ENCODE measurements at regions not wholly inside any gene's neighbourhood (a gene's known extent, or its start where the extent isn't known, plus 50 kb on each side); places are given as distances from the start of the nearest gene placed in this dataset.
A peak's percentile ranks its signal among the peaks of the same experiment; 100 is the strongest.

DNA sequence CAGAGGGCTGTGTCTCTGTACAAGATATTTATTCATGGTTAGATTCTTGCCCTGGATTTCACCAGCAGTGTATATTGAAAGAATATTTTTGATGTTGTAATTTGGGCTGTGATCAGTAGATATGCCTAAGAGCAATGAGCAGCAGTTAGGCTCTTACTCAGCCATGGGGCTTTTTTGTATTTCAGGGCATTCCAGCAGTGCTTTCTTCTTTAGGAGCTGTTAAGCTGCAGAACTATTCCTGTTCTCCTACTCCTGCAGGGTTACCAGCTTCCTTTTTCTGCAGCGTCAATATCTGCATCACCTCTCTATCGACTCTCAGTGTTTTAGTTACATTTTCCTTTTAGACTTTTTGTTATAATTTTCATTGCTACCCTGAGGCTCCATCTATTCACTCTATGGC, 206.2 kb downstream of the SLCO4C1 start:
- no peaks in the 10 kb centered on the region for H3K4me1 ChIP-seq (ENCODE audit: control insufficient read depth in 2 of 3, insufficient read depth in 2 of 3, low read depth in 1 of 3, low read length in 3 of 3)

DNA sequence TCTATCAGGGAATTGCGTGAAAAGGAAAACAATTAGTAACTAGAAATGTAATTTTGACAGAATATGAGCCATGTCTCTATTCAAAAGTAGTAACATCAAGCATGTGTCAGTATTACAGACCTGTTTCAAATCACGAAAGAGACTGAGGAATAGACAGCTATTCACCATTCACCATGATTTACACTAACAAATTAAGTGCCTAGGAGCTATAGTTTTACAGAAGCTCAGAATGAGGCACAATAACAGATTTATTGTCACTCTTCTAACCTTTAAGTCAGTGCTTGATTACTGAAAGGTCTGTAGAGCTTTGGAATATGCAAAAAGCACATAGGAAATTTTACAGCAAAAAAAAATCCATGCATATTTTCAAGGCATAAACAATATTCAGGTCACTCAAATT, 208.2 kb downstream of the SLCO4C1 start:
- H3K36me3 ChIP-seq (ENCODE audit: control insufficient read depth in 2 of 3, insufficient read depth in 3 of 3, low read length in 3 of 3) = no peaks in the 10 kb centered on the region
- no peaks in the 10 kb centered on the region for H3K27me3 ChIP-seq (ENCODE audit: control insufficient read depth, insufficient read depth, low read length)
- intact Hi-C loops (cut with DNase I) = no loop called here
- DNase-seq = peak in 1 of 5 donors; percentile 2
- TF ChIP-seq, protein P1, sequence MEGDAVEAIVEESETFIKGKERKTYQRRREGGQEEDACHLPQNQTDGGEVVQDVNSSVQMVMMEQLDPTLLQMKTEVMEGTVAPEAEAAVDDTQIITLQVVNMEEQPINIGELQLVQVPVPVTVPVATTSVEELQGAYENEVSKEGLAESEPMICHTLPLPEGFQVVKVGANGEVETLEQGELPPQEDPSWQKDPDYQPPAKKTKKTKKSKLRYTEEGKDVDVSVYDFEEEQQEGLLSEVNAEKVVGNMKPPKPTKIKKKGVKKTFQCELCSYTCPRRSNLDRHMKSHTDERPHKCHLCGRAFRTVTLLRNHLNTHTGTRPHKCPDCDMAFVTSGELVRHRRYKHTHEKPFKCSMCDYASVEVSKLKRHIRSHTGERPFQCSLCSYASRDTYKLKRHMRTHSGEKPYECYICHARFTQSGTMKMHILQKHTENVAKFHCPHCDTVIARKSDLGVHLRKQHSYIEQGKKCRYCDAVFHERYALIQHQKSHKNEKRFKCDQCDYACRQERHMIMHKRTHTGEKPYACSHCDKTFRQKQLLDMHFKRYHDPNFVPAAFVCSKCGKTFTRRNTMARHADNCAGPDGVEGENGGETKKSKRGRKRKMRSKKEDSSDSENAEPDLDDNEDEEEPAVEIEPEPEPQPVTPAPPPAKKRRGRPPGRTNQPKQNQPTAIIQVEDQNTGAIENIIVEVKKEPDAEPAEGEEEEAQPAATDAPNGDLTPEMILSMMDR (IDR thresholded peaks at IDR 0.05; ENCODE audit: borderline replicate concordance, extremely low read depth, insufficient read depth) = no peak
- no peak for FAIRE-seq
- H3K4me3 ChIP-seq (ENCODE audit: low read length in 3 of 3) = no peak overlapping the region
- no peak overlapping the region for H3K9ac ChIP-seq (ENCODE audit: low read length in 3 of 3)
- no peaks in the 10 kb centered on the region for H3K9me3 ChIP-seq (ENCODE audit: control insufficient read depth in 2 of 3, insufficient read depth in 1 of 3, low read length in 3 of 3)
- H3K4me1 ChIP-seq (ENCODE audit: control insufficient read depth in 2 of 3, insufficient read depth in 2 of 3, low read depth in 1 of 3, low read length in 3 of 3) = no peaks in the 10 kb centered on the region
- no peak overlapping the region for H3K27ac ChIP-seq (ENCODE audit: low read depth in 2 of 2, low read length in 2 of 2)

More for the DNA sequence above, 206.2 kb downstream of the SLCO4C1 start:
- no peaks in the 10 kb centered on the region for H3K27me3 ChIP-seq (ENCODE audit: control insufficient read depth, insufficient read depth, low read length)
- DNase-seq = no peak
- intact Hi-C loops (cut with DNase I) = no loop called here
- H3K4me3 ChIP-seq (ENCODE audit: low read length in 3 of 3) = no peak overlapping the region
- no peak overlapping the region for H3K27ac ChIP-seq (ENCODE audit: low read depth in 2 of 2, low read length in 2 of 2)
- no peak overlapping the region for H3K9ac ChIP-seq (ENCODE audit: low read length in 3 of 3)
- no peaks in the 10 kb centered on the region for H3K9me3 ChIP-seq (ENCODE audit: control insufficient read depth in 2 of 3, insufficient read depth in 1 of 3, low read length in 3 of 3)
- TF ChIP-seq, protein P1 (IDR thresholded peaks at IDR 0.05; ENCODE audit: borderline replicate concordance, extremely low read depth, insufficient read depth) = no peak
- no peak for FAIRE-seq
- no peaks in the 10 kb centered on the region for H3K36me3 ChIP-seq (ENCODE audit: control insufficient read depth in 2 of 3, insufficient read depth in 3 of 3, low read length in 3 of 3)

DNA sequence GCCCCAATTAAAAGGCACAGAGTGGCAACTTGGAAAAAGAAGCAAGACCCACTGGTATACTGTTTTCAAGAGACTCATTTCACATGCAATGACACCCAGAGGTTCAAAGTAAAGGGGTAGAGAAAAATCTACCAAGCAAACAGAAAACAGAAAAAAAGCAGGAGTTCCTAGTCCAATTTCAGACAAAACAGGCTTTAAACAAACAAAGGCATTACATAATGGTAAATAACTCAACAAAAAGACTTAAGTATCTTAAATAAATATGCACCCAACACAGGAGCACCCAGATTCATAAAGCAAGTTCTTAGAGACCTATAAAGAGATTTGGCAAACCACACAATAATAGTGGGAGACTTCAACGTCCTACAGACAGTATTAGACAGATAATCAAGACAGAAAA, 215.8 kb downstream of the SLCO4C1 start:
- no peaks in the 10 kb centered on the region for H3K36me3 ChIP-seq (ENCODE audit: control insufficient read depth in 2 of 3, insufficient read depth in 3 of 3, low read length in 3 of 3)
- no peak overlapping the region for H3K9ac ChIP-seq (ENCODE audit: low read length in 3 of 3)
- no peak overlapping the region for H3K27ac ChIP-seq (ENCODE audit: low read depth in 2 of 2, low read length in 2 of 2)
- H3K9me3 ChIP-seq (ENCODE audit: control insufficient read depth in 2 of 3, insufficient read depth in 1 of 3, low read length in 3 of 3) = no peaks in the 10 kb centered on the region
- FAIRE-seq = no peak
- intact Hi-C loops (cut with DNase I) = no loop called here
- TF ChIP-seq, protein P1 (IDR thresholded peaks at IDR 0.05; ENCODE audit: borderline replicate concordance, extremely low read depth, insufficient read depth) = no peak
- no peaks in the 10 kb centered on the region for H3K27me3 ChIP-seq (ENCODE audit: control insufficient read depth, insufficient read depth, low read length)
- DNase-seq = no peak
- no peaks in the 10 kb centered on the region for H3K4me1 ChIP-seq (ENCODE audit: control insufficient read depth in 2 of 3, insufficient read depth in 2 of 3, low read depth in 1 of 3, low read length in 3 of 3)
- no peak overlapping the region for H3K4me3 ChIP-seq (ENCODE audit: low read length in 3 of 3)

DNA sequence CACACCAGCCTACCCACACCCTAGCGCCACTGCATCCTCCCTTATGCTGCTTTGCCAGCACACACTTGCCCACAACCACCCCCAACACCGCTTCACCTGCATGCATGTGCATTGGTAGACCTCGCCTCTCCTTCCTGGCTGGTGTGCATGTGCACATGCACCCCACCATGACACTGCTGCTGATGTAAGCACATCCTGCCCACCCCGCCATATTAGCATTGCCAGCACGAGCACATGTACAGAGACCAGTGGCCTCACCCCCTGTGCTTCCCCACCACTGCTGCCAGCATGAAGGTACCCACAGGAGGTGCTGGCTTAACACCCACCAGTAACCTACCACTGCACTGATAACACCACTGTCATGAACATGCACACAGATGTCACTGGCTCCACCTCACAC, 218.2 kb downstream of the SLCO4C1 start:
- TF ChIP-seq, protein P1 (IDR thresholded peaks at IDR 0.05; ENCODE audit: borderline replicate concordance, extremely low read depth, insufficient read depth) = no peak
- intact Hi-C loops (cut with DNase I) = no loop called here
- H3K27me3 ChIP-seq (ENCODE audit: control insufficient read depth, insufficient read depth, low read length) = no peaks in the 10 kb centered on the region
- H3K4me3 ChIP-seq (ENCODE audit: low read length in 3 of 3) = no peak overlapping the region
- no peaks in the 10 kb centered on the region for H3K4me1 ChIP-seq (ENCODE audit: control insufficient read depth in 2 of 3, insufficient read depth in 2 of 3, low read depth in 1 of 3, low read length in 3 of 3)
- H3K9me3 ChIP-seq (ENCODE audit: control insufficient read depth in 2 of 3, insufficient read depth in 1 of 3, low read length in 3 of 3) = no peaks in the 10 kb centered on the region
- H3K27ac ChIP-seq (ENCODE audit: low read depth in 2 of 2, low read length in 2 of 2) = no peak overlapping the region
- H3K36me3 ChIP-seq (ENCODE audit: control insufficient read depth in 2 of 3, insufficient read depth in 3 of 3, low read length in 3 of 3) = no peaks in the 10 kb centered on the region
- H3K9ac ChIP-seq (ENCODE audit: low read length in 3 of 3) = no peak overlapping the region
- DNase-seq (no peak), FAIRE-seq (no peak)
